Fibroblast of lung (primary cell): ENCODE measurements at regions not wholly inside any gene's neighbourhood (a gene's known extent, or its start where the extent isn't known, plus 50 kb on each side); places are given as distances from the start of the nearest gene placed in this dataset.

ENCODE experiments used
- EZH2 ChIP-seq: IDR thresholded peaks from 2 replicates; pipeline ENCODE4 v1.5.1; 2012; ENCODE audit warnings: low read length, control low read depth, mild to moderate bottlenecking; ENCODE audit errors: missing control alignments
- TF ChIP-seq, protein P1 (sequence below), 2 donors: IDR thresholded peaks in 1 of 2; conservative IDR thresholded peaks in 1 of 2; 1 replicate in 1 of 2; 2 replicates in 1 of 2; pipeline ENCODE4 v1.5.1; 2011 to 2012; ENCODE audit warnings: low read length in 2 of 2, control low read depth in 1 of 2, inconsistent platforms in 1 of 2, low read depth in 1 of 2, mild to moderate bottlenecking in 1 of 2

DNA sequence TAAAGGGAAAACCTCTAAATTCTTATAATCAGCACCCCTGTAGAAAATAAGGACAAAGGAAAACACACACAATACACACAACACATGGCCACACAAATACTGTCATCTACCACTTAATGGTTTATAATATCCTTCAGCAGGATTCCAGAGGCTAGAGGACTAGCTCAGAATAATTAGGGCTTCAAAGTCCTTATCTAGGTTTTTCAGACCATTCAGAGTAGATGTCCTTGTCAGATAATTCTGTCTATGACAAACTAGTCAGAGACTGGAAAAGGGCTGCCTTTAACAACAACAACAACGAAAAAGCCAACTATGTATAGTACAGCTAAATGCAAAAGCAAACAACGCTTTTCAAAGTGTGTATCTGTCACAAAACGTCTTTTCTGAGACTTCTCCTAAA lies 456.5 kb upstream of the CNTN5 start:
- TF ChIP-seq, protein P1, sequence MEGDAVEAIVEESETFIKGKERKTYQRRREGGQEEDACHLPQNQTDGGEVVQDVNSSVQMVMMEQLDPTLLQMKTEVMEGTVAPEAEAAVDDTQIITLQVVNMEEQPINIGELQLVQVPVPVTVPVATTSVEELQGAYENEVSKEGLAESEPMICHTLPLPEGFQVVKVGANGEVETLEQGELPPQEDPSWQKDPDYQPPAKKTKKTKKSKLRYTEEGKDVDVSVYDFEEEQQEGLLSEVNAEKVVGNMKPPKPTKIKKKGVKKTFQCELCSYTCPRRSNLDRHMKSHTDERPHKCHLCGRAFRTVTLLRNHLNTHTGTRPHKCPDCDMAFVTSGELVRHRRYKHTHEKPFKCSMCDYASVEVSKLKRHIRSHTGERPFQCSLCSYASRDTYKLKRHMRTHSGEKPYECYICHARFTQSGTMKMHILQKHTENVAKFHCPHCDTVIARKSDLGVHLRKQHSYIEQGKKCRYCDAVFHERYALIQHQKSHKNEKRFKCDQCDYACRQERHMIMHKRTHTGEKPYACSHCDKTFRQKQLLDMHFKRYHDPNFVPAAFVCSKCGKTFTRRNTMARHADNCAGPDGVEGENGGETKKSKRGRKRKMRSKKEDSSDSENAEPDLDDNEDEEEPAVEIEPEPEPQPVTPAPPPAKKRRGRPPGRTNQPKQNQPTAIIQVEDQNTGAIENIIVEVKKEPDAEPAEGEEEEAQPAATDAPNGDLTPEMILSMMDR (conservative IDR thresholded peaks at IDR 0.05 in 1 of 2, IDR thresholded peaks at IDR 0.05 in 1 of 2; ENCODE audit: low read depth in 1 of 2, low read length in 2 of 2) = no peak
- no peak for TF ChIP-seq EZH2
